Ureter (tissue), 1 donor: ENCODE measurements at regions not wholly inside any gene's neighbourhood (a gene's known extent, or its start where the extent isn't known, plus 50 kb on each side); places are given as distances from the start of the nearest gene placed in this dataset.

Source experiments
- DNase-seq: peaks from one replicate; pipeline ENCODE4 v3.0.0-alpha.2; 2020; ENCODE audit warnings: low spot score
- donor health status: DM: yes; HTN: yes; CAD: no.

DNA sequence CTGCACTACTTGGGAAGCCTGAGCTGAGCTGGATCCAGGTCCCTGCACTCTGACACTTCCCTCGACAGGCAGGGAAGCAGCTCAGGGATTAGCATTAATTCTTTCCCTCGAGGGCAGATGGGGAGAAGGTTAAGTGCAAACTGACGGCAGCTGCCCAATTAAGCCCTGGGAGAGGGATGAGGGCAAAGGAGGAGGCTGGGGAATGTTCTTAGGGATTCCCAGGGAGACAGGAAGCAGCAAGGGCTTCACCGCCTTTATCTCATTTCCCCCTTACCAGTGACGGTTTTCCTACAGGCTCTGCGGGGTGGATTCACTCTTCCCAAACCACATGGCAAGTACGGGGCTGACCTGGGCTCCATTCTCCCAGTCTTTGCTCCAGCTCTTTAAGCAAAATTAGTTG is 519.0 kb upstream of the PROK2 start:
- DNase-seq: no peak

GRCh38 chr3:72301779-72302178 is 516.8 kb upstream of the PROK2 start:
- no peak for DNase-seq

DNA sequence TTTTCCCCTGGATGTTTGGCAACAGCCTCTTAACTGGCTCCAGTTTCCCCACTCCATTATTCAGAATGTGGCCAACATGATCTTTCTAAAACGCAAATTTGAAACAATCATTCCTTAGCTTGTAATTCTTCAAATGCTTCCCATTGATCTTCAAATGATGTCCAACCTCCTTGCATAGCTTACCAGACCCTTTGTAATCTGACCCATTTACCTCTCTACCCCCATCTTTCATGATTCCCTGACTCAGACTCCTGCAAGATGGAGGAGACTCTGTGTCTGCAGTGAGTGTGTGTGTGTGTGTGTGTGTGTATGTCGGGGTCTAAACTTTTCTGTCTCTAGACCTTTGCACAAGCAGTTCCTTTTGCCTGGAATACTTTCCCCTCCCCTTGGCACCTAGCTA is 515.7 kb upstream of the PROK2 start:
- no peak for DNase-seq

DNA sequence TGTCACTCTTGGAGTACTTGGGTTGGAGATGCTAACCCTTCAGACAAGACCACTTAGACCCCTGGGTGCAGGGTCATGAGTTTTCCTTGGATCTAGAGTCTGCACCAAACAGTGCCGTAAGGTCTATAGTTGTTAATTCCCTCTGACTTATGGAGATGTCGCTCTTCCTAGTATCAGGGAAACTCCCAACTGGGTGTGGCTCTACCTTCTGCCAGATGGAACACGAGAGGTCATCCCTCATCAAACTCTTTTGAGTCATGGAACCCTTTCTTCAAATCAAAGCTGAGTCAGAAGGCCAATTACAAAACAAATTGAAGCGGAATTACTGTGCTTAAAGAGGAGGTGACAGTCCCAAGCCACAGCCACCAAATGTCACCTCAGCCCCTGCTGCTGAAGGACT is 514.9 kb upstream of the PROK2 start:
- DNase-seq: no peak

GRCh38 chr3:72299321-72299802 is 514.4 kb upstream of the PROK2 start:
- no peak for DNase-seq

GRCh38 chr3:72298201-72299152 is 513.5 kb upstream of the PROK2 start:
- no peak for DNase-seq

- DNase-seq: no peak
Observed at GRCh38 chr3:72297481-72297880, 512.5 kb upstream of the PROK2 start.

DNA sequence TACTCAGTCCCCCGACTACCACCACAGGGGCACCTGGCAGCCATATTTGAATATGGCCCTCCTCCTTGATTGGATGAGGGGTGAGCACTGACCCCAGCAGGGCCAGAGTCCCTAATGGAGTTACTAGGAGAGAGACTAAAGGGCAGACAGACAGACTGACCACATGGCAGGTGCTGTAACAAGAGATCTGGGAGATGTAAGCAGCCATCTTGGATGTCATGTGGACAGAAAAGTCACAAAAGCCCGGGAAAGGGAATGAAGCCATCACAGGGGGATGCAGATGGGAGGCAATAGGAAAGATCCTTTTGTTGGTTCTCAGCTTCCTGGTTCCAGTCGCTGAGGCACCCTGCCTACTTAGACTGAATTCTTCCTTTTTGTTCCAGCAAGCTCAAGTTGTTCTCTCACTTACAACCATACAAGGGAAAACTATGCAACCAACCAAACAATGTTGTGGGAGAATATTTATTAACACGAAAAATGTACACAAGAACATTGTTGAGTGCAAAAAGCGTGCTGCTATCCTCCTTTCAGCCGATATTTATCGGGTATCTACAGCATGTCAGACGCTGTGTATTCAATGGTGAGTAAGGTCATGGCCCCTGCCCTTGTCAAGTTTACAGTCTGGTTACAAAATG is 511.6 kb upstream of the PROK2 start:
- no peak for DNase-seq

GRCh38 chr3:72295962-72296450 is 511.1 kb upstream of the PROK2 start:
- DNase-seq: no peak

DNA sequence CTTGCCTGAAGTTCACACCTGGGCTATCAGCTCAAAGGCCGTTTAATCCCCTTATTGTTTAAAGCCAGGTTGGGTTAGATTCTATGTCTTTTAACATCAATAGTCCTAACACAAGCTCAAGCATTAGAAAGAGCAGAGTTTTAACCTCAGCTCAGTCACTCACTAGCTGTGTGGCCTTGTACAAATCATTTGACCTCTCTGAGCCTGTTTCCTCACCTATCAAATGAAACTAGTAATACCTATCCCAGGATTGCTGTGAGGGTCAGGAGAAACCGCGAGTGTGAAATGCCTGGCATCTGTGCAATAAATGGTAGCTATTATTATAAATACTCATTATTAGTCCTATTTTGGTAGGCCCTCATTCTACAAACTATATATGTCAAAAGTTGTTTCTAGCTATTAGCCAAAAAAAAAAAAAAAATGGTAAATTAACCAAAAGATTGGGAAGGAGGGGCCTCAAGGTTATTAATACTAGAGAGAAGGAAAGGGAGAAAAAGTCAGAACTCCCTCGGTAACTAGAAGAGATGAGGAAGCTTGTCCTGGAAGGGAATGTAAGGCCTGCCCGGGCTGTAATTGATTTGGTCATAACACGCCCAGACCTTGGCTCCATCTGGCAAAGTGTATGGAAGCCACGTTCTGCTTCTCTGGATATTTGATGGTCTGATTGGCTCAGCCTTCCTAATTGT is 510.5 kb upstream of the PROK2 start:
- no peak for DNase-seq

DNA sequence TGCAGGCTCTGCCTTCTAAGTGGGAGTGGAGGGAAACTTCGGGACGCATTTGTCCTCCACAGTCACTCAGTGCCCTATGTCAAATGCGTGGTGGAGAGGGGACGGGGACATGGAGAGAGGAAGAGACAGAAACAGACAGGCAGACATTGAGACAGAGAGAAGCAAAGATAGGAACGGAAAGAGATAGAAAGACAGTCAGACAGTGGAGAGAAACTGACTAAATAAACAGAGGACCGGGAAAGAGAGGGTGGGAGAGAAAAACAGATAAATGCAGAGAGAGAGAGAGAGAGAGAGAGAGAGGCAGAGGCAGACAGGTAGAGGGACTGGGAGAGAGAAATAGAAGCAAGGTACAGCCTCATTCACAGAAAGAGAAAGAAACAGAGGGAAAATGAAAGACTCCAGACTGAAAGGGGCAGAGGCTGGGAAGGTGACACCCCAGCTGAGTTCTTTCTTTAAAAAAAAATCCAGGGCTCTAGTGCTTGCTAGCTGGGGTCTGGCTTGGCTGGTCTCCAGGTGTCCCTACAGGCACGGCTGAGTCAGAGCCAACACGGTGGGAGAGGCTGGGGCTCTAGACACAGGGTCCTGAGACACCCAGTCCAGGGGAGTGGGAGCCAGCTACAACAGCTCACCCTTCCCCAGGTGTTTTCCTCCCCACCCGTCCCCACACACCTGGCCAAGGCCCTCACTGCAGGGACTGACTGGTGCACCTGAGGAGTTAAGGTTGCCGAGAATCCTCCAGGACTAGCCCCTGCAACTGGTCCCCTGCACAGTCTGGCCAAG is 506.1 kb upstream of the PROK2 start:
- DNase-seq: no peak

DNA sequence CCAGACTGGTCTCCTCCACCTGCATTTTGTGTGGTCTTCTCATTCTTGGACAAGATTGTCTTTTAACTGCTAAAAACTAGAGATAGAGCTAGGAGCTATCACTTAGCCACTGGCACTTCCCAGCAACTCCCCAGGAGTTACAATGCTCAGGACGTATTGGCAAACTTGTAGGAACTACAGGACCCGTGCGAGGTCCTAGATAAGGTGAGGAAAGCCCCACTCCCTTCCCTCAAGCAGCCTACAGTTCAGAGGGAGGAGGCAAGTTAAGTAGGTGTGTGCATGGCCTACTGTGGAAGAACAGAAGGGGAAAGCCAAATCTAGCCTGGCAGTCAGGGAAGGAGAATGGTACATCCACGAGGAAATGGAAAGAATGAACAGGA is 504.7 kb upstream of the PROK2 start:
- no peak for DNase-seq

GRCh38 chr3:72288955-72289691 is 504.2 kb upstream of the PROK2 start:
- peak; percentile 66 for DNase-seq

DNA sequence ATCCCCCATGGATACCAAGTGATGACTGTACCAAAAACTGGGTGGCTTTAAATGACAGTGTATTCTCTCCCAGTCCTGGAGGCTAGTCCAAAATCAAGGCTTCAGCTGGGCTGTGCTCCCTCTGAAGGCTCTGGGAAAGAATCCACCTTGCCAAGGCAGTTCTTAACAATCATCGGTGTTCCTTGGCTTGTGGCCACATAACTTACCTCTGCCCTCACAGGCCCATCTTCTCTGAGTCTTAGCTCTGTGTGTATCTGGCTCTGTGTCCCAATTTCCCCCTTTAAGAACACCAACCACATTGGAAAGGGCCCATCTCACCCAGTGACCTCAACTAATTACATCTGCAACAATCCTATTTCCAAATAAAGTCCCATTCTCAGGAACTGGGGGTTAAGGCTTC is 503.0 kb upstream of the PROK2 start:
- no peak for DNase-seq

DNA sequence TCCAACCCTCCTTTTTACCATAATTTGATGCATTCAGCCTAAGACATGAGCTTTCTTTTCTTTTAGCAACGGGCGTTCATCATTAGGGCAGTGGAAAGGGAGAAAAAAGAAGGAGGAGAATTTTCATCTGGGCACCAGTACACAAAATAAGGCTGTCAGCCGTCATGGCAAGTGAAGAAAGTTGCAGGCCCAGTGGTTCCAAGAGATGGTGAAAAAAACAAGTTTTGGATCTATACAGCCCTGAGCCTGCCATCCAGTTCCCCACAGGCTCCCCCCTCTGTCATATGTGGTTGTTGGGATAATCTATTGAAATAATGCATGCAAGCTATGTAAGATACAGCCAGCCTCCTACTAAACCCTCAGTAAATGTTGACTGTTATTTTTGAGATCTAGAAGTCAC is 500.6 kb upstream of the PROK2 start:
- no peak for DNase-seq

GRCh38 chr3:72284471-72284870 is 499.5 kb upstream of the PROK2 start:
- DNase-seq: no peak

DNA sequence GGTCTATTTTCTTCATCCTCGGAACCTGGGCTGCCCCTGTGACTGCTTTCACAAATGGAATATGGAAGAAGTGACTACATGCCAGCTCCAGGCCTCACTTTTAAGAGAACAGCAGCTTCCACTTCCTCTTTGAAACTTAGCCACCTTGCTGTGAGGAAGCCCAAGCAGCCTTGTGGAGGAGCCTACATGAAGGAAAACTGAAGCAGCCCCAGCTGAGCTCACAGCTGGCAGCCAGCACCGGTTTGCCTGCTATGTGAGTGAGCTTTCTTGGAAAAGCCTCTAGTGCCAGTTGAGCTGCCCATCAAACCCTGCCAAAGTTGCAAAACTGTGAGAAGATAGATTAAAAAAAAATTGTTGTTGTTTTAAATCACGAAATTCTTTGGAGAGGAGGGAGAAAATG is 498.0 kb upstream of the PROK2 start:
- DNase-seq: no peak

- DNase-seq: no peak
Observed at GRCh38 chr3:72281551-72281950, 496.6 kb upstream of the PROK2 start.

- DNase-seq: no peak
Observed at GRCh38 chr3:72280876-72281275, 495.9 kb upstream of the PROK2 start.

- DNase-seq: no peak
Observed at GRCh38 chr3:72279631-72280041, 494.7 kb upstream of the PROK2 start.

DNA sequence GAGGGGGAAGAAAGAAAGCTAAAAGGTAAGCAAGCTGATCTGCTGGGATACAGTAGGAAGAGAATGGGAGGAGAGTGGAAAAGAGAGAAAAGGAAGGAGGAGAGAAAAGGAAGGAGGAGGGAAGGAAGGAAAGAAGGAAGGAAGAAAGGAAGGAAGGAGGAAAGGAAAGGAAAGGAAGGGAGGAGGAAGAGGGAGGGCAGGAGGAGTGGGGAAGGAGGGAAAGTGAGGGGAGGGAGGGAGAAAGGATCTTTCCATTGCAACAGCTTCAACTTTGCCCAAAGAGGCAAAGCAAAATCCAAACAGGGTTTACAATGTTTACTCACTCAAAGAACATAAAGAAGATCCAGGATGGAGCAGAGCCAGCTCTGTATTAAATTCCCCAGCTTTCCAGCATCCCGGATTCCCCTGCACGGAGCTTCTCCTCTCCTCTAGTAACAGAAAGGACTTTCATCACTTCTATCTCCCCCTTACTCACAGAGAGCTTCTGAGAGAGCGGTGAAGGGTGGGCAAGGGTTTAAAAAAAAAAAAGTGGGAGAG is 494.2 kb upstream of the PROK2 start:
- no peak for DNase-seq
